ENCODE measurements at regions not wholly inside any gene's neighbourhood (a gene's known extent, or its start where the extent isn't known, plus 50 kb on each side); places are given as distances from the start of the nearest gene placed in this dataset.
"Not testable (repeated sequence)": the region's sequence is repeated elsewhere in the genome, so short reads cannot be mapped to it uniquely, and the experiment has no call there.

GRCh38 chr5:6548756-6549285 is 84.0 kb downstream of the NSUN2 start:
- DNase-seq = no peak

- DNase-seq = not testable (repeated sequence)
Observed at GRCh38 chr5:6547926-6548519, 84.8 kb downstream of the NSUN2 start.

- no peak for DNase-seq
Observed at GRCh38 chr5:6547498-6547897, 85.3 kb downstream of the NSUN2 start.

GRCh38 chr5:6545770-6546690 is 86.8 kb downstream of the NSUN2 start:
- DNase-seq = peak; percentile 83 to 88

- DNase-seq = no peak
Observed at GRCh38 chr5:6545036-6545693, 87.7 kb downstream of the NSUN2 start.

GRCh38 chr5:6544561-6544935 is 88.3 kb downstream of the NSUN2 start:
- no peak for DNase-seq
